A549 (cell line): ENCODE measurements at regions not wholly inside any gene's neighbourhood (a gene's known extent, or its start where the extent isn't known, plus 50 kb on each side); places are given as distances from the start of the nearest gene placed in this dataset.

ENCODE experiments used
- FOSL2 ChIP-seq, 2 experiments: fragments of 450-650 bp in 1 of 2; fragments of >200 bp in 1 of 2; sonication (Bioruptor Twin) in 1 of 2; formaldehyde crosslinking; IDR thresholded peaks; 2 replicates each; pipeline versions ENCODE4 v1.5.0 to v1.6.1; 2016 to 2020; ENCODE audit warnings: mild to moderate bottlenecking in 1 of 2, moderate library complexity in 1 of 2
- POLR2A ChIP-seq: IDR thresholded peaks from 2 replicates; pipeline ENCODE4 v1.6.1; 2012; ENCODE audit warnings: mild to moderate bottlenecking, low read length
- TF ChIP-seq, protein P1 (sequence below): fragments of 200-600 bp; sonication (generic); IDR thresholded peaks from 2 replicates; pipeline ENCODE4 v1.6.1; 2016; ENCODE audit warnings: antibody characterized with exemption, mild to moderate bottlenecking, moderate library complexity

DNA sequence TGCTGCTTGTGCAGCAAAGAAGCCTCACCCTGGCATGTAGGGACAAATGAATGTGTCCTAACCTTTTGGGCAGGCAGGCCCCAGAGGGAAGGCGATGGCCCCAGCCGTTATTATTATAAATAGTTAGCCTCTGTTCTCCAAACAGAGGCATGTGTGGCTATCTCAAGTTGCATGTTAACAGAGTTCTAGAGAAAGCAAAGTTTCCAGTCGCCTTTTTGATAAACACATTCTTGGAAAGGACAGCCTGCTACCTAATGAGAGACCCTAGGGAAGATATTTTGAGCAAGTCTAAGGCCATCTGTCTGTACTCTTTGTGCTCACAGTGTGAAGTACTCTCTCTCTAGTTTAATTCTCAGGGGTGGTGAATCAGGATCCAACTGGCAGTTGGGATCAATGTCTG lies 97.4 kb upstream of the FHL2 start:
- TF ChIP-seq, protein P1, sequence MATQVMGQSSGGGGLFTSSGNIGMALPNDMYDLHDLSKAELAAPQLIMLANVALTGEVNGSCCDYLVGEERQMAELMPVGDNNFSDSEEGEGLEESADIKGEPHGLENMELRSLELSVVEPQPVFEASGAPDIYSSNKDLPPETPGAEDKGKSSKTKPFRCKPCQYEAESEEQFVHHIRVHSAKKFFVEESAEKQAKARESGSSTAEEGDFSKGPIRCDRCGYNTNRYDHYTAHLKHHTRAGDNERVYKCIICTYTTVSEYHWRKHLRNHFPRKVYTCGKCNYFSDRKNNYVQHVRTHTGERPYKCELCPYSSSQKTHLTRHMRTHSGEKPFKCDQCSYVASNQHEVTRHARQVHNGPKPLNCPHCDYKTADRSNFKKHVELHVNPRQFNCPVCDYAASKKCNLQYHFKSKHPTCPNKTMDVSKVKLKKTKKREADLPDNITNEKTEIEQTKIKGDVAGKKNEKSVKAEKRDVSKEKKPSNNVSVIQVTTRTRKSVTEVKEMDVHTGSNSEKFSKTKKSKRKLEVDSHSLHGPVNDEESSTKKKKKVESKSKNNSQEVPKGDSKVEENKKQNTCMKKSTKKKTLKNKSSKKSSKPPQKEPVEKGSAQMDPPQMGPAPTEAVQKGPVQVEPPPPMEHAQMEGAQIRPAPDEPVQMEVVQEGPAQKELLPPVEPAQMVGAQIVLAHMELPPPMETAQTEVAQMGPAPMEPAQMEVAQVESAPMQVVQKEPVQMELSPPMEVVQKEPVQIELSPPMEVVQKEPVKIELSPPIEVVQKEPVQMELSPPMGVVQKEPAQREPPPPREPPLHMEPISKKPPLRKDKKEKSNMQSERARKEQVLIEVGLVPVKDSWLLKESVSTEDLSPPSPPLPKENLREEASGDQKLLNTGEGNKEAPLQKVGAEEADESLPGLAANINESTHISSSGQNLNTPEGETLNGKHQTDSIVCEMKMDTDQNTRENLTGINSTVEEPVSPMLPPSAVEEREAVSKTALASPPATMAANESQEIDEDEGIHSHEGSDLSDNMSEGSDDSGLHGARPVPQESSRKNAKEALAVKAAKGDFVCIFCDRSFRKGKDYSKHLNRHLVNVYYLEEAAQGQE: no peak
- no peak for TF ChIP-seq FOSL2 (IDR thresholded peaks at IDR 0.05)
- TF ChIP-seq FOSL2 (CRISPR knock-in tag; IDR thresholded peaks at IDR 0.05): no peak
- TF ChIP-seq POLR2A: no peak
